Activated T-helper 1 cell treated with Interleukin-2 at 50 U/mL for 16 hours (primary cell): ENCODE measurements at regions not wholly inside any gene's neighbourhood (a gene's known extent, or its start where the extent isn't known, plus 50 kb on each side); places are given as distances from the start of the nearest gene placed in this dataset.
"Not testable (repeated sequence)": the region's sequence is repeated elsewhere in the genome, so short reads cannot be mapped to it uniquely, and the experiment has no call there.

Experiments
- DNase-seq: peaks from one replicate; pipeline ENCODE4 v3.0.0-alpha.2; 2020; ENCODE audit warnings: low read depth

GRCh38 chr19:34033880-34034279, 138.4 kb upstream of the LSM14A start:
- DNase-seq: no peak

- no peak for DNase-seq
These were observed 137.9 kb upstream of the LSM14A start for GRCh38 chr19:34034318-34034846.

DNA sequence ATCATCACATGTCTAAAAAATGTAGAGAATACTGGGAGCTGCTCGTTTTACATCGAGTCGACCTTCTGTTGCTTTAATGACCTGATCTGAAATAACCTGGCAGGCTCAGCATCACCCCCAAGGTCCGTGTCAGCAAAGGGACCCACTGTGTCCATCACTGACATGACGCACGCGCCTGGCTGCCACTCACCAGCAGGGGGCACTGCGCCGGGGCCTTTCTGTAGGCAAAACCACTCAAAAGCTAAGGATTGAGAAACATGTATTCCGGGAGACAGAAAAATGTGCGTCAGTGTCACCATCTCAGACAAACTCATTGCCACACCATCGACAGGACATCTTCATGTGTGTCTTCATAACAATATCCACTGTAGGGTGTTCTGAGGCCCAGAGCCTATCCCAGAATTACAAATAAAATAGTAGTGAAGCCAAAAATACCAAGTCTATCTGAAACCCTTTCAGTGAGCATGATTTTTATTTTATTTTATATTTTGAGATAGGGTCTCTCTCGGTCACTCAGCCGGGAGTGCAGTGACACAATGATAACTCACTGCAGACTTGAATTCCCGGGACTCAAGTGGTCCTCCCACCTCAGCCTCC, 130.3 kb upstream of the LSM14A start:
- peak; percentile 37 for DNase-seq

DNA sequence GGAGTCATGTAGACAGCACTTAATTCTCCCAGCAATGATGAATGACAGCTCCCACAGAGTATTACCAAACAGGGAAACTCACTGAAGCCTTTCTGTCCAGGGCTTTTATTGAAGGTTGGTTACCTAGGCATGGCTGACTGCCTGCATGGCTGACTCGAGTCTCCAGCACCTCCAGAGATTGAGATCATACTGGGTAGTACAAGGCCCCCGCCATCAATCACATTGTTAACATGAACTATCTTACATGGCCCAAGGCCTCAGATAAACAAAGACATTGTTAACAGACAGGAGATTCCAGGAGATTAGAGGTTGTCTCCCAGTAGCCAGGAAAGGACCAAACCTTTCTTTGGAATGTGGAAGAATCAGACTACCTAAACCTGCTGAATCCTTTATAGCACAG, 128.3 kb upstream of the LSM14A start:
- no peak for DNase-seq

- no peak for DNase-seq
These were observed 122.4 kb upstream of the LSM14A start for GRCh38 chr19:34049944-34050343.

DNA sequence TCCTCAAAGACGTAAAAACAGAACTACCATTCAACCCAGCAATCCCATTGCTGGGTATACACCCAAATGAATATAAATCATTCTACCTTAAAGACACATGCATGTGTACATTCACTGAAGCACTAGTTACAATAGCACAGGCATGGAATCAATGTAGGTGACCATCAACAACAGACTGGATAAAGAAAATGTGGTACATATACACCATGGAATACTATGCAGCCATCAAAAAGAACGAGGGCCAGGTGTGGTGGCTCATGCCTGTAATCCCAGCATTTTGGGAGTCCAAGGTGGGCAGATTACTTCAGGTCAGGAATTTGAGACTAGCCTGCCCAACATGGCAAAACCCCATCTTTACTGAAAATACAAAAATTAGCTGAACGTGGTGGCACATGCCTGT, 121.9 kb upstream of the LSM14A start:
- DNase-seq: not testable (repeated sequence)

DNA sequence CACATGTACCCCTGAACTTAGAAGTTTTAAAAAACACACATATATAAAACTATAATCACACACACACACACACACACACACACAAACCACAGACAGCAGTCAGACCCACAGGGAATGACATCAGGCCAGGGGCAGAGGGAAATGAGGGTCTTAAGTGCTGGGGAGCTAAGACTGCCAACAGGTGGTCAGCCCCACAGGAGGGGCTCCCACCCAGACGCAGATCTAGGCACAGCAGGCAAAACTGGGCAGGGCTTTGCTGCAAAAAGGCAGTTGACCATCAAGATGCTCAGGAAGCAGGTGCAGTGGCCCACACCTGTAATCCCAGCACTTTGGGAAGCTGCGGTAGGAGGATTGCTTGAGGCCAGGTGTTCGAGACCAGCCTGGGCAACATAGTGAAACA, 121.0 kb upstream of the LSM14A start:
- DNase-seq: no peak

- DNase-seq: no peak
These were observed 115.1 kb upstream of the LSM14A start for GRCh38 chr19:34057155-34057554.

DNA sequence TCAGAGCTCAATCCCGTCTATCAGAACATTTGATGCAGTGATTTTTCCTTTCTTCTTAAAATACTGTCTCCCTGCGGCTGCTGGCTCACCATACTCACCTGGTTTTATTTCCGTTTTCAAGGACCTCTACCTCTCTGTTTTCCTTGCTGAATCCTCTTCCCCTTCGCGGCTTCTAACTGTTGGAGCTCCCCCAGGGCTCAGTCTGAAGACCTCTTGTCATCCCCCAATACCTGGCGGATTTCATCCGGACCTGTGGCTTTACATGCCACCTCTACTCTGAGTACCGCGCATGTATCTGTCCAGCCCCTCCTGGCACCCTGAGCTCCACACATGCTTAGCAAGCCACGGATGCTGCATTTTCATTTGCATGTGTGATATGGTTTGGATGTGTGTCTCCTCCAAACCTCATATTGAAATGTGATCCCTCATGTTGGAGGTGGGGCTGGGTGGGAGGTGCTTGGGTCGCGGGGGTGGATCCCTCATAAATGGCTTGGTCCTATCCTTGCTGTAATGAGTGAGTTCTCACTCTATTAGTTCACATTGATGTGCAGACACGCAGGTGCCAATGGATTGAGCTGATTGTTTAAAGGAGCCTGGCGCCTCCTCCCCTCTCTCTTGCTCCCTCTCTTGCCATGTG, 106.2 kb upstream of the LSM14A start:
- no peak for DNase-seq

DNA sequence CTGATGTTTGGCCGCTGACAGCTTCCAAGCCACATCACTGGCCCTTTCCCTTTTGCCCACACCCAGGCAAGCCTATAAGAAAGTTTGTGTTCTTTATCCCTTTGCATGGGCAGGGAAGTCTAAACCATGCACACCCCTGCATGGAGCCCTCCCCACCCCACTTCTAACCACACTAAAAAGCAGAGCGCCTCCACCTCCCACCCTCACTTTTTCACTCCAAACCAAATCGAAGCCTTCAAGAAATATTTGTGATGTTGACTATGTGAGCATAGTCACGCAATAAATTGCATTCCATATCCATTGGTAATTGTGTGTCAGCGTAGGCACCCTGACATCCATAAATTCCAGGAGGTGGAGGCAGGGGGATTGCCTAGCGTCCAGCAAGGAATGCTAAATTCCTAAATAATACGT, 104.4 kb upstream of the LSM14A start:
- no peak for DNase-seq

GRCh38 chr19:34075661-34076091, 96.6 kb upstream of the LSM14A start:
- no peak for DNase-seq

- DNase-seq: no peak
These were observed 89.8 kb upstream of the LSM14A start for GRCh38 chr19:34082289-34083077.

GRCh38 chr19:34084396-34085145, 87.7 kb upstream of the LSM14A start:
- DNase-seq: no peak

DNA sequence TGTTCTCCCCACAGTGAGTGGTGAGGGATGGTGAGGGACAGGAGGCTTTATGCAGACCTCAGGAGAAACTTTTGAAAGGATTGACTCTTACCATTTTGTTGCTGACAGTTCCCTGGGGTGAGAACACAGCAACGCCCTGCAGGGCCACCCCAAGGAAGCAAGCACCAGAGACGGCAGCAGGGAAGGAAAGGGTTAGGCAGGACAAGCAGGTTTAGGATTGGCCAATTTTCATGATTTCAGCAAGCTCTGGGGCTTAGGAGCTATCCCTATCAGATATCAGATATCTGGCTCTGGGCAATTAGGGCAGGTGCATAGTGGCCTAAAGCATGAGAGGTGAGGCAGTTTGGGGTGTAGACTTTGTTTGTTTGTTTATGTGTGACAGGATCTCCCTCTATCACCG, 87.0 kb upstream of the LSM14A start:
- no peak for DNase-seq

DNA sequence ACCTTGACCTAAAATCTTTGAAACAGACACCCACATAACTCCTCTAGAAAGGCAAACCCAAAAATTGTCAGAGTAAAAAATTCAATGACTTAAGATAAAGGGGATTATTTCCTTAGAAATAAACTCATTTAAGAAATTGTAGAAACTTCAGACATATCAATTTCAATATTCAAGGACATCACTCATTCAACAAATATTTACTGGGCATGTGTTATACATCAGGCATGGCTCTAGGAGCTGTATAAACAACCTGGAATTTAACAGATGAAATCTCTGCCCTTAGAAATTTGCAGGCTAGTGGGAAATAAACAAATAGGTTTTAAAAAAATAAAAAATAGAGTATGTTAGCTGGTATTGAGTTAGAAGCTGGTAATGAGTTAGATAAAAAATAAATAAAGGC, 84.0 kb upstream of the LSM14A start:
- DNase-seq: no peak

GRCh38 chr19:34089566-34089965, 82.7 kb upstream of the LSM14A start:
- DNase-seq: no peak

GRCh38 chr19:34094960-34095359, 77.3 kb upstream of the LSM14A start:
- DNase-seq: no peak

DNA sequence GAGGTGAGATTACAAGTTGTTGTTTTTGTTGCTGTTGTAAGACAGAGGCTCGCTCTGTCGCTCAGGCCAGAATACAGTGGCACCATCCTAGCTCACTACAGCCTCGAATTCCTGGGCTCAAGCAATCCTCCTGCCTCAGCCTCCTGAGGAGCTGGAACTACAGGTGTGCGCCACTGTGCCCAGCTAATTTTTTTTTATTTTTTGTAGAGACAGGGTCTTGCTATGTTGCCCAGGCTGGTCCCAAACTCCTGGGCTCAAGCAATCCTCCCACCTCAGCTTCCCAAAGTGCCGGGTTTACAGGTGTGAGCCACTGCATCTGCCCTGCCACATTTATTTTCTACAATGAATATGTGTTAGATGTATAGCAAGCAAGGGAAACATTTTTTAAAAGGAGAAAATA, 76.9 kb upstream of the LSM14A start:
- not testable (repeated sequence) for DNase-seq

DNA sequence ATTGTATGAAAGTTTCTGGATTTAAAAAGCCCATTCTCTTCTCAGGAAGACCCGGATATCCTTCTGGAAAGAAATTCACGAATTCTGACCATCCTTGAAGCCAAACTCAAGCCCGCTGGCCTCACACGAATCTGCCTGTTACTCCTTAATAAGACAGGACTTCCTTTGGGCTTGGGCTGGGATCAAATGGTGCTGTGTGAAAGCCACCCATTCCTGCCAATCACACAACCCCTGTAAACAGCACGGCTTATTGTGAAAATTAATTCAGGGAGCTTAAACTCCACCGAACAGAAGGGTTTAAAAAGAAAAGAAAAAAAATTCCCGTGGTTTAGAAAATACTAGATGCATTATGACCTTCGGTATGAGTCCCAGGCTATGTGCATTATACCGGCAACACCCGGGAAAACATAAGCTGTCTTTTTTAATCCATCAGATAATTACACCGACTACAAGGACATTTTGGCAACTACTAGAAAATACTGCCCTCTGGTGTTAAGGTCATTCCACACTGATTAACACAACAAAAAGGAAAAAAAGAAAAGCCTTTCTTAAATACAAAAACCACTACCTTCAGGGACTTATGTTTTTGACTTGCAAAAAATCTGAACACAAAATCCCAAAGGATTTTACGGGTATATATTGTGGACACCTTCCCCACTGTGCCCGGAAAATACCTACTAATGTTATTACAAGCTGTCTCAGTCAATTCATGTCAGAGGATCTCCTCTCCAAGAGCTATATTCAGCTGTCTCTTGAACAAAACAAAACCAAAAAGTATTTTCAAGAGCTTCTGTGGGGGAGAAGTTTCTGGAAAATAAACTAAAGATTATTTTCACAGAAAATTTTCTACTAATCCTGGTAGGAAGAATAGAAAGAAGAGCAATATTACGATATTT, 76.0 kb upstream of the LSM14A start:
- DNase-seq: no peak

- no peak for DNase-seq
These were observed 68.2 kb upstream of the LSM14A start for GRCh38 chr19:34104096-34104495.

DNA sequence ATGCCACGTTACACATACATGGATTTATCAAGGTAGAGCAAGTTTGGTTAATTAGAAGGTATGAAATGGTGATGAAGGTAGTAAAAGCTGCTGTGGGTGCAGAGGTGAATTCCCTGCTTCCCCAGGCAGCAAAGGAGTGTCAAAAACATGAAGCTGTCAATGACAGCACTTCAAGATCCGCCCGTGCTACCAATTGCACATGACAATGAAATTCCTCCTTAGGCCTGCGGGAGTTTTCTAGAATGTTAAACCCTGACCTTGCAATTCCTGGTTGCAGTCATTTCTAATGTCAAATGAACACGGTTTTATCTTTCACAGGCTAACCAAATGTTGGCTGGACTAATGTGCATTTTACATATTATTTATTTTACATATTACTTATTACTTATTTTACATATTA, 67.7 kb upstream of the LSM14A start:
- no peak for DNase-seq
